Lower leg skin (tissue), 4 donors: ENCODE measurements at regions not wholly inside any gene's neighbourhood (a gene's known extent, or its start where the extent isn't known, plus 50 kb on each side); places are given as distances from the start of the nearest gene placed in this dataset.

Experiments used
- DNase-seq, 2 donors: peaks; one replicate each; pipeline ENCODE4 v3.0.0-alpha.2; 2019; ENCODE audit warnings: low spot score in 2 of 2
- H3K4me3 ChIP-seq: fragments of 200-600 bp; sonication (generic); 2 replicates; pipeline ENCODE4 v1.5.1; 2017; ENCODE audit warnings: mild to moderate bottlenecking, low read depth; ENCODE audit not compliant: poor library complexity, severe bottlenecking
- CTCF ChIP-seq, 3 donors: fragments of 450-650 bp; IDR thresholded peaks; one replicate each; pipeline ENCODE4 v1.5.1; 2016; ENCODE audit warnings: antibody characterized with exemption in 3 of 3, mild to moderate bottlenecking in 3 of 3, moderate library complexity in 2 of 3
- POLR2A ChIP-seq, 2 donors: fragments of 450-650 bp; IDR thresholded peaks; one replicate each; pipeline ENCODE4 v1.6.1; 2016 to 2017; ENCODE audit warnings: antibody characterized with exemption in 2 of 2, mild to moderate bottlenecking in 1 of 2, moderate library complexity in 1 of 2
- WGBS, 2 donors: methylation state at CpG; one replicate each; pipeline ENCODE4 v1.1.5; 2018; 5-methylcytosine and 5-hydroxymethylcytosine counted together
- intact Hi-C: fragments of 100-400 bp; cut with DNase I; formaldehyde crosslinking; loops from one replicate; pipeline ENCODE4 v1.15.0; 2023; ENCODE audit warnings: low total_unique reads

- TF ChIP-seq POLR2A (IDR thresholded peaks at IDR 0.05), result no peak
- no peak for TF ChIP-seq CTCF (IDR thresholded peaks at IDR 0.05)
Measured at GRCh38 chr3:157633241-157633640, 130.0 kb upstream of the VEPH1 start.

GRCh38 chr3:157632075-157632474, 128.9 kb upstream of the VEPH1 start:
- no peak overlapping the region for H3K4me3 ChIP-seq
- intact Hi-C loops, result no loop called here
- WGBS, 2 donors, result 45 to 57% methylated on average over 3 of the region's 3 CpGs
- no peak for TF ChIP-seq CTCF (IDR thresholded peaks at IDR 0.05)
- TF ChIP-seq POLR2A (IDR thresholded peaks at IDR 0.05), result no peak
- no peak for DNase-seq

More at GRCh38 chr3:157633241-157633640, 130.0 kb upstream of the VEPH1 start:
- no peak for DNase-seq
- intact Hi-C loops, result no loop called here
- 38 to 78% methylated on average over 2 of the region's 2 CpGs for WGBS, 2 donors
- no peak overlapping the region for H3K4me3 ChIP-seq

- 44 to 57% methylated on average over 8 of the region's 8 CpGs for WGBS, 2 donors
- no peak overlapping the region for H3K4me3 ChIP-seq
- intact Hi-C loops, result no loop called here
- DNase-seq, result no peak
- TF ChIP-seq CTCF (IDR thresholded peaks at IDR 0.05), result no peak
- no peak for TF ChIP-seq POLR2A (IDR thresholded peaks at IDR 0.05)
Measured at GRCh38 chr3:157631478-157631877, 128.3 kb upstream of the VEPH1 start.

GRCh38 chr3:157626817-157627216, 123.6 kb upstream of the VEPH1 start:
- DNase-seq, result no peak
- H3K4me3 ChIP-seq, result no peak overlapping the region
- WGBS, 2 donors, result 53 to 55% methylated on average over 3 of the region's 3 CpGs
- TF ChIP-seq POLR2A (IDR thresholded peaks at IDR 0.05) (no peak), CTCF (IDR thresholded peaks at IDR 0.05) (no peak)
- intact Hi-C loops, result no loop called here

- 78 to 82% methylated on average over 2 of the region's 2 CpGs for WGBS, 2 donors
- TF ChIP-seq POLR2A (IDR thresholded peaks at IDR 0.05), result no peak
- TF ChIP-seq CTCF (IDR thresholded peaks at IDR 0.05), result no peak
- intact Hi-C loops, result loop anchor here (5.0 kb wide), 1 partner anchor 808 kb away; no protein-coding TSS in a partner anchor
- DNase-seq, result no peak
- no peak overlapping the region for H3K4me3 ChIP-seq
Measured at GRCh38 chr3:157624801-157625200, 121.6 kb upstream of the VEPH1 start.

- intact Hi-C loops, result no loop called here
- H3K4me3 ChIP-seq, result no peak overlapping the region
- TF ChIP-seq CTCF (IDR thresholded peaks at IDR 0.05), result no peak
- no peak for TF ChIP-seq POLR2A (IDR thresholded peaks at IDR 0.05)
- 81 to 83% methylated on average over 4 of the region's 4 CpGs for WGBS, 2 donors
- no peak for DNase-seq
Measured at GRCh38 chr3:157618886-157619285, 115.7 kb upstream of the VEPH1 start.
